SK-N-SH (cell line): ENCODE measurements at regions not wholly inside any gene's neighbourhood (a gene's known extent, or its start where the extent isn't known, plus 50 kb on each side); places are given as distances from the start of the nearest gene placed in this dataset.

Experiments used
- CTCF ChIA-PET: fragments of 300-600, 350-600 bp; formaldehyde crosslinking; extraction: SDS; loops from one replicate; lab custom pipeline; 2021; lab: Yijun Ruan, JAX
- POLR2A ChIA-PET: fragments of 350-600 bp; sonication (Branson Sonifier 250); formaldehyde crosslinking; extraction: SDS; loops from one replicate; lab custom pipeline; 2020; ENCODE audit warnings: antibody characterized with exemption, inconsistent platforms; lab: Yijun Ruan, JAX
- DNase-seq: peaks from one replicate; pipeline ENCODE4 v3.0.0; 2012
- H2AFZ ChIP-seq: fragments of 200-600 bp; sonication (generic); 2 replicates; pipeline ENCODE4 v1.8.1; 2016; ENCODE audit warnings: antibody characterized with exemption, mild to moderate bottlenecking, low read depth
- H3F3A ChIP-seq: fragments of 200-600 bp; sonication (generic); replicated peaks from 2 replicates; pipeline ENCODE3; 2016; ENCODE audit warnings: antibody characterized with exemption, mild to moderate bottlenecking; ENCODE audit not compliant: insufficient read depth
- H3K27ac ChIP-seq, 2 experiments: fragments of 200-500 bp in 1 of 2; fragments of 200-600 bp in 1 of 2; sonication (Bioruptor generic) in 1 of 2; sonication (generic), shearing (Covaris generic) in 1 of 2; 2 replicates each; pipeline versions ENCODE4 v1.5.1 to v1.6.1; 2014 to 2016; ENCODE audit warnings: low read depth in 2 of 2, inconsistent platforms in 1 of 2, low read length in 1 of 2, mild to moderate bottlenecking in 1 of 2, mixed read lengths in 1 of 2
- H3K27me3 ChIP-seq: fragments of 200-600 bp; sonication (generic), shearing (Covaris generic); 2 replicates; pipeline ENCODE4 v1.6.1; 2016; ENCODE audit warnings: mixed run types; ENCODE audit not compliant: insufficient read depth
- H3K36me3 ChIP-seq, 2 experiments: fragments of 200-500 bp in 1 of 2; fragments of 200-600 bp in 1 of 2; sonication (Bioruptor generic) in 1 of 2; sonication (generic) in 1 of 2; replicated peaks in 1 of 2; 2 replicates each; pipeline versions ENCODE3 to v1.5.1; 2014 to 2016; ENCODE audit warnings: low read length in 1 of 2, mild to moderate bottlenecking in 1 of 2; ENCODE audit not compliant: insufficient read depth in 2 of 2, control insufficient read depth in 1 of 2
- H3K4me1 ChIP-seq, 2 experiments: fragments of 200-500 bp in 1 of 2; fragments of 200-600 bp in 1 of 2; sonication (Bioruptor generic) in 1 of 2; sonication (generic), shearing (Covaris generic) in 1 of 2; 2 replicates each; pipeline versions ENCODE4 v1.5.1 to v1.6.1; 2014 to 2016; ENCODE audit warnings: low read depth in 1 of 2, low read length in 1 of 2, mixed run types in 1 of 2; ENCODE audit not compliant: insufficient read depth in 2 of 2, control insufficient read depth in 1 of 2
- H3K4me2 ChIP-seq: fragments of 200-600 bp; sonication (generic), shearing (Covaris generic); 2 replicates; pipeline ENCODE4 v1.6.1; 2017; ENCODE audit warnings: mixed run types
- H3K4me3 ChIP-seq, 2 experiments: fragments of 200-500 bp in 1 of 2; fragments of 200-600 bp in 1 of 2; sonication (Bioruptor generic) in 1 of 2; sonication (generic), shearing (Covaris generic) in 1 of 2; 2 replicates each; pipeline versions ENCODE4 v1.5.1 to v1.8.1; 2014 to 2016; ENCODE audit warnings: low read depth in 2 of 2, inconsistent platforms in 1 of 2, low read length in 1 of 2, mild to moderate bottlenecking in 1 of 2, mixed read lengths in 1 of 2, moderate library complexity in 1 of 2
- H3K79me2 ChIP-seq: fragments of 200-600 bp; sonication (generic); 2 replicates; pipeline ENCODE4 v1.8.1; 2017; ENCODE audit warnings: mild to moderate bottlenecking; ENCODE audit not compliant: insufficient read depth
- H3K9ac ChIP-seq: fragments of 200-600 bp; sonication (generic); 2 replicates; pipeline ENCODE4 v1.6.1; 2017; ENCODE audit warnings: mixed run types
- H3K9me2 ChIP-seq: fragments of 200-600 bp; sonication (generic); 2 replicates; pipeline ENCODE4 v1.6.1; 2017; ENCODE audit warnings: mixed run types
- H3K9me3 ChIP-seq: fragments of 200-600 bp; sonication (generic); 2 replicates; pipeline ENCODE4 v1.6.1; 2017; ENCODE audit warnings: mixed run types, mild to moderate bottlenecking, moderate library complexity
- H4K20me1 ChIP-seq: fragments of 200-600 bp; sonication (generic); 2 replicates; pipeline ENCODE4 v1.6.1; 2017; ENCODE audit warnings: mild to moderate bottlenecking, mixed run types; ENCODE audit not compliant: insufficient read depth
- CHD2 ChIP-seq: fragments of 150-350 bp; IDR thresholded peaks from 2 replicates; pipeline ENCODE4 v1.6.1; 2018; ENCODE audit warnings: low read length; ENCODE audit not compliant: partially characterized antibody
- CTCF ChIP-seq: fragments of 200-600 bp; sonication (generic); IDR thresholded peaks from 2 replicates; pipeline ENCODE4 v1.6.1; 2017; ENCODE audit warnings: antibody characterized with exemption, mild to moderate bottlenecking, moderate library complexity
- ELF1 ChIP-seq: IDR thresholded peaks from 2 replicates; pipeline ENCODE4 v1.4.0; 2012
- EP300 ChIP-seq, 2 experiments: IDR thresholded peaks; 2 replicates each; pipeline versions ENCODE4 v1.4.0 to v1.6.1; 2012; ENCODE audit warnings: borderline replicate concordance in 1 of 2, low read depth in 1 of 2, low read length in 1 of 2
- FOSL2 ChIP-seq: IDR thresholded peaks from 2 replicates; pipeline ENCODE4 v1.4.0; 2012; ENCODE audit warnings: low read depth, mild to moderate bottlenecking, moderate library complexity, borderline replicate concordance
- FOXM1 ChIP-seq: IDR thresholded peaks from 2 replicates; pipeline ENCODE4 v1.4.0; 2012; ENCODE audit warnings: low read depth, mild to moderate bottlenecking
- GATA2 ChIP-seq: sonication (generic); formaldehyde crosslinking; IDR thresholded peaks from 2 replicates; pipeline ENCODE4 v1.5.0; 2020; ENCODE audit warnings: mild to moderate bottlenecking, missing genetic modification reagents
- JUND ChIP-seq: IDR thresholded peaks from 2 replicates; pipeline ENCODE4 v1.4.0; 2012
- MAX ChIP-seq: IDR thresholded peaks from 2 replicates; pipeline ENCODE4 v1.4.0; 2012; ENCODE audit warnings: low read depth
- MEF2A ChIP-seq: IDR thresholded peaks from 2 replicates; pipeline ENCODE4 v1.4.0; 2012; ENCODE audit warnings: low read depth, borderline replicate concordance
- MXI1 ChIP-seq: IDR thresholded peaks from 2 replicates; pipeline ENCODE4 v1.6.1; 2012; ENCODE audit warnings: mild to moderate bottlenecking, low read depth, low read length, improper control_type of control experiment
- NFIC ChIP-seq: IDR thresholded peaks from 2 replicates; pipeline ENCODE4 v1.4.0; 2012; ENCODE audit warnings: borderline replicate concordance
- RAD21 ChIP-seq: IDR thresholded peaks from 2 replicates; pipeline ENCODE4 v1.6.1; 2012; ENCODE audit warnings: mild to moderate bottlenecking, low read length
- RCOR1 ChIP-seq: fragments of 150-350 bp; IDR thresholded peaks from 2 replicates; pipeline ENCODE4 v1.6.1; 2017; ENCODE audit warnings: antibody characterized with exemption, low read length
- SIN3A ChIP-seq: IDR thresholded peaks from 2 replicates; pipeline ENCODE4 v1.6.1; 2012; ENCODE audit warnings: low read depth, mild to moderate bottlenecking, low read length, moderate library complexity, borderline replicate concordance
- TEAD4 ChIP-seq: IDR thresholded peaks from 2 replicates; pipeline ENCODE4 v1.4.0; 2012; ENCODE audit warnings: mild to moderate bottlenecking, borderline replicate concordance; ENCODE audit not compliant: insufficient read depth
- USF1 ChIP-seq: IDR thresholded peaks from 2 replicates; pipeline ENCODE4 v1.4.0; 2012; ENCODE audit warnings: low read depth, borderline replicate concordance
- USF2 ChIP-seq: fragments of 150-350 bp; IDR thresholded peaks from 2 replicates; pipeline ENCODE4 v1.6.1; 2017; ENCODE audit warnings: antibody characterized with exemption, low read length, low read depth, borderline replicate concordance
- YY1 ChIP-seq: IDR thresholded peaks from 2 replicates; pipeline ENCODE4 v1.4.0; 2012; ENCODE audit warnings: low read depth, mild to moderate bottlenecking
- WGBS: methylation state at CpG from one replicate; pipeline ENCODE4 v1.1.6; 2017; ENCODE audit warnings: low lambda C conversion rate; 5-methylcytosine and 5-hydroxymethylcytosine counted together

GRCh38 chr5:4735261-4735660, 404.9 kb upstream of the ADAMTS16 start (continued):
- TF ChIP-seq USF1 (no peak), YY1 (no peak), TEAD4 (no peak), CHD2 (no peak), JUND (no peak), GATA2 (no peak), FOSL2 (no peak), CTCF (no peak)

GRCh38 chr5:4737868-4738267, 402.3 kb upstream of the ADAMTS16 start:
- no peak overlapping the region for H3K27ac ChIP-seq
- no peaks in the 10 kb centered on the region for H3K9me3 ChIP-seq
- no peak overlapping the region for H2AFZ ChIP-seq
- DNase-seq = no peak
- WGBS = 0% methylated on average over 1 of the region's 1 CpG
- H3K9ac ChIP-seq = no peak overlapping the region
- H3K27me3 ChIP-seq = no peaks in the 10 kb centered on the region
- no peaks in the 10 kb centered on the region for H3K9me2 ChIP-seq
- no peaks in the 10 kb centered on the region for H3F3A ChIP-seq
- no peaks in the 10 kb centered on the region for H3K79me2 ChIP-seq
- H3K4me3 ChIP-seq = no peak overlapping the region
- H3K4me1 ChIP-seq = no peaks in the 10 kb centered on the region
- no peak overlapping the region for H3K4me2 ChIP-seq
- H4K20me1 ChIP-seq = no peaks in the 10 kb centered on the region
- ChIA-PET POLR2A (no interaction called here), CTCF (no interaction called here)
- TF ChIP-seq MXI1 (no peak), MEF2A (no peak), FOXM1 (no peak), USF1 (no peak), EP300 (IDR thresholded peaks at IDR 0.05; ENCODE audit: borderline replicate concordance in 1 of 2, low read depth in 1 of 2, low read length in 1 of 2) (no peak), MAX (no peak)
- no peaks in the 10 kb centered on the region for H3K36me3 ChIP-seq

GRCh38 chr5:4738298-4738697, 401.8 kb upstream of the ADAMTS16 start:
- Histone ChIP-seq H3K9ac (no peak overlapping the region), H3F3A (no peaks in the 10 kb centered on the region), H3K9me3 (no peaks in the 10 kb centered on the region), H3K9me2 (no peaks in the 10 kb centered on the region), H3K4me3 (no peak overlapping the region), H4K20me1 (no peaks in the 10 kb centered on the region), H3K27ac (no peak overlapping the region), H2AFZ (no peak overlapping the region), H3K4me1 (no peaks in the 10 kb centered on the region), H3K79me2 (no peaks in the 10 kb centered on the region), H3K36me3 (no peaks in the 10 kb centered on the region), H3K27me3 (no peaks in the 10 kb centered on the region), H3K4me2 (no peak overlapping the region)
- WGBS = 0% methylated on average over 2 of the region's 2 CpGs
- CTCF ChIA-PET = no interaction called here
- POLR2A ChIA-PET = no interaction called here
- no peak for DNase-seq
- TF ChIP-seq USF2 (no peak), MEF2A (no peak), JUND (no peak), MAX (no peak), ELF1 (no peak), RAD21 (no peak), NFIC (no peak), SIN3A (no peak), EP300 (IDR thresholded peaks at IDR 0.05; ENCODE audit: borderline replicate concordance in 1 of 2, low read depth in 1 of 2, low read length in 1 of 2) (no peak), MXI1 (no peak), RCOR1 (no peak)
